Endothelial cell (in vitro differentiated cells): ENCODE measurements at regions not wholly inside any gene's neighbourhood (a gene's known extent, or its start where the extent isn't known, plus 50 kb on each side); places are given as distances from the start of the nearest gene placed in this dataset.
A peak's percentile ranks its signal among the peaks of the same experiment; 100 is the strongest.
"Not testable (repeated sequence)": the region's sequence is repeated elsewhere in the genome, so short reads cannot be mapped to it uniquely, and the experiment has no call there.

ENCODE experiments used
- DNase-seq: peaks from one replicate; pipeline ENCODE4 v3.0.0; 2021; ENCODE audit warnings: low spot score
- H3K27ac Mint-ChIP-seq: one replicate; pipeline ENCODE4 v1.8.0; 2021; ENCODE audit warnings: mixed read lengths, inconsistent platforms; ENCODE audit not compliant: unreplicated experiment
- H3K27me3 Mint-ChIP-seq: one replicate; pipeline ENCODE4 v1.8.0; 2021; ENCODE audit warnings: mild to moderate bottlenecking, moderate library complexity, mixed read lengths, inconsistent platforms; ENCODE audit not compliant: unreplicated experiment
- H3K36me3 Mint-ChIP-seq: one replicate; pipeline ENCODE4 v1.8.0; 2021; ENCODE audit warnings: mild to moderate bottlenecking, low read depth, mixed read lengths, inconsistent platforms; ENCODE audit not compliant: unreplicated experiment
- H3K4me1 Mint-ChIP-seq: one replicate; pipeline ENCODE4 v1.8.0; 2021; ENCODE audit warnings: mild to moderate bottlenecking, mixed read lengths, inconsistent platforms; ENCODE audit not compliant: unreplicated experiment
- H3K4me3 Mint-ChIP-seq: one replicate; pipeline ENCODE4 v1.8.0; 2021; ENCODE audit warnings: mild to moderate bottlenecking, mixed read lengths, inconsistent platforms; ENCODE audit not compliant: unreplicated experiment
- H3K9me3 Mint-ChIP-seq: one replicate; pipeline ENCODE4 v1.8.0; 2021; ENCODE audit warnings: mixed read lengths, inconsistent platforms; ENCODE audit not compliant: unreplicated experiment

DNA sequence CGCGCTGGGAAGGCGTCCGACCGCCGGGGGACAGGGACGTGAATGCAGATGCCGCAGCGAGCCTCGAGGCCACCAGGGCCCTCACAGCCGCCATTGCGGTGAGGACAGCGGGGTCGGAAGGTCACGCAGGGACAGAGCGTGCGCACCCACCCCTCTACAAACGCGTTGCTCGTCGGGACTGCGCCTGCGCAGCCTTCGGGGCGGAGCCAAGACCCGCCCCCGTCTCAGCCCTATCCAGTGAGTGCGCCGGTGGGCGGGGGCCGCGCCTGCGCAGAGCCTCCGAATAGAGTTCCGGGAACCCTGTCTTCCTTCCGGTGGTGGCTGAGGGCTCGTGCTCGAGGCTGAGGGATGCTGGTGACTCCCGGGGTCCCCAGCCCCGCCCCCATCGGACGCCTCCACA lies 5393.1 kb upstream of the TPTE start:
- H3K4me1 Mint-ChIP-seq, H3K27ac Mint-ChIP-seq: not testable (repeated sequence)
- DNase-seq, result peak; percentile 87

DNA sequence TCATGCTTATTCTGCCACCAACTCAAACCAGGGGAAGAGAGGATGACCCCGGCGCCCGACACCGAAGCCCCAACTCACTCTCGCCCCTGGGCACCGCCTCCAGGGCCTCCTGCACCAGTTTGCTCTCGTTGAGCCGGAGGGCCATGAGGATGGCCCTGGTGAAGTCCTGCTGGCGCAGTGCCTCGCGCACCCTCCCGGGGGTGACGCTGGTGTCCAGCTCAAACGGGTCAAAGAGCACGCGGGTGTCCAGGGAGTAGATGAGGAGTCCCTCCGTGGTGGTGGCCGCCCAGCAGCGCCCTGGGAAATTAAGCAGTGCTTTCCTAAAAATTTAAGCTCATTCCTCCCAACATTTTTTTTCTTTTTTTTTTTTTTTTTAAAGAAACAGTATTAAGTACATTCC lies 5387.6 kb upstream of the TPTE start:
- not testable (repeated sequence) for H3K27ac Mint-ChIP-seq, H3K9me3 Mint-ChIP-seq, DNase-seq, H3K4me3 Mint-ChIP-seq, H3K36me3 Mint-ChIP-seq, H3K4me1 Mint-ChIP-seq, H3K27me3 Mint-ChIP-seq

More for the DNA sequence above, 5393.1 kb upstream of the TPTE start:
- H3K36me3 Mint-ChIP-seq, H3K27me3 Mint-ChIP-seq, H3K9me3 Mint-ChIP-seq, H3K4me3 Mint-ChIP-seq: not testable (repeated sequence)

DNA sequence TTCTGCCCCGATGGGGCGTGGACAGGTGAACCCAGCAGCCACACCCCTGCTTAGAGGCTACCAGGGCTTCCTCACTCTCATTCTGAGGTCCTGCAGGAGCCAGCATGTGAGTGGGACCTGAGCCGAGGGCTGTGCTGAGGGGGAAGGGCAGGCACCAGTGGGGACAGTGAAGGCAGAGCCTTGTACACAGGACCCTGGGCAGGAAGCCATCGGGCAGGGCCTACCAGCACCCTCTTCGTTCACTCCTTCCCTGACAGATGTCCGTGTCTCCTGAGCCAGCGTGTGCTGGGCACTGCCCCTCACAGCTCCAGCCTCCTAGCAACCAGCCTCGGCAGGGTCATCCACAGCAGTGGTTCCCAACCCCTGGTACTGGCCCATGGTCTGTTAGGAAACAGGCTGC lies 5385.0 kb upstream of the TPTE start:
- H3K9me3 Mint-ChIP-seq, DNase-seq, H3K4me1 Mint-ChIP-seq, H3K27me3 Mint-ChIP-seq, H3K4me3 Mint-ChIP-seq, H3K36me3 Mint-ChIP-seq, H3K27ac Mint-ChIP-seq: not testable (repeated sequence)

DNA sequence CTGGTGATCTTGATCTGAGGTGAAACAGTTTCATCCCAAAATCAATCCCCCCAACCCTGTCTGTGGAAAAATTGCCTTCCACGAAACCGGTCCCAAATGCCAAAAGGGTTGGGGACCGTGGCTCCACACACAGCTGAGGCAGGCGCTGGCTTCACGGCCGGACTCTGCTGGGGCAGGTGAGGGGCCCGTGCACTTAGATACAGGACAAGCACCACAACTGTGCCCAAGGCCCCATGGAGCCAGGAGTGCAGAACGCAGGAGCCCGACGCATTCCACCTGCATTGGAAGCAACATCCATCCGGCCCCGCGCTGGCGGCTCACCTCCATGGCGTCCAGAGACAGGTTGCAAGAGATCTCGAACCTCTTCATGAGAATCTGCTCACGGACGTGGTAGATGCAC lies 5384.4 kb upstream of the TPTE start:
- H3K9me3 Mint-ChIP-seq, H3K36me3 Mint-ChIP-seq, H3K4me3 Mint-ChIP-seq, H3K27me3 Mint-ChIP-seq, H3K4me1 Mint-ChIP-seq, H3K27ac Mint-ChIP-seq, DNase-seq: not testable (repeated sequence)

DNA sequence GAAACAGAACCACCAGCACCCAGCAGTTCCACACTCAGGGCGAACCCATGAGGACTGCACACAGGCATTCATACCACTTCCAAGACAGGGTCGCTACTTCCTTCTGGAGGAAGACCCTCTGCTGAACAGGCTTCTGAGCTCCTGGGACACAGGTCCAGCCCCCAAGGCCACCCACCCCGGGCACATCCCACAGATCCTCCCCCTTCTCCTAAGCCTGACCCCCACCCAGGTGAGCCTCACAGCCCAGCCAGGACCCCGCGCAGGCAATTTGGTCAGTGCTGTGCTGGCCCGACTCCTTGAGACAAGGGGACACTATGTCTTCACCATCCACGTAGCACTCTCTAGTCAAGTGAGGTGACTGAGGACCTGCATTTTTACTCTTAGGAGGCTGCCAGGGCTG lies 5382.7 kb upstream of the TPTE start:
- not testable (repeated sequence) for H3K36me3 Mint-ChIP-seq, H3K9me3 Mint-ChIP-seq, H3K27ac Mint-ChIP-seq, H3K4me3 Mint-ChIP-seq, H3K27me3 Mint-ChIP-seq, DNase-seq, H3K4me1 Mint-ChIP-seq

DNA sequence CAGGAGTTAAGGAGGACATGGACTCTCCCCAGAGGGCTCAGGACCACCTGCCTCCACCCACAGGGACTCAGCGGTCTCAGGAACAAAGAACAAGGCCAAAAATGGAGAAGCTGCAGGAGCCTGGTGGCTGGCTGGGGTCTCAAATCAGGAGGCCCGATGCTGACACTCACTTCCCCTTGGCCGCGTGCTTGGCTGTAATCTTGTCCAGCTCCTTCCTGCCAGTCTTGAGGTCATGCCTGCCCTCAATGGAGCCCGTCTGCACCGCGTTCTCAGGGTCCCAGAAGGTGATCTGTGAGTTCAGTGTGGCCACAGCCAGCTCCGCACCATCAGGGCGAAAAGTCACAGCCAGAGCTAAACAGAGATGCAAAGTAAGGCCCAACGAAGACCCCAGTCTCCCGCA lies 5381.9 kb upstream of the TPTE start:
- H3K27ac Mint-ChIP-seq, H3K9me3 Mint-ChIP-seq, H3K27me3 Mint-ChIP-seq, H3K4me1 Mint-ChIP-seq, DNase-seq, H3K36me3 Mint-ChIP-seq, H3K4me3 Mint-ChIP-seq: not testable (repeated sequence)

DNA sequence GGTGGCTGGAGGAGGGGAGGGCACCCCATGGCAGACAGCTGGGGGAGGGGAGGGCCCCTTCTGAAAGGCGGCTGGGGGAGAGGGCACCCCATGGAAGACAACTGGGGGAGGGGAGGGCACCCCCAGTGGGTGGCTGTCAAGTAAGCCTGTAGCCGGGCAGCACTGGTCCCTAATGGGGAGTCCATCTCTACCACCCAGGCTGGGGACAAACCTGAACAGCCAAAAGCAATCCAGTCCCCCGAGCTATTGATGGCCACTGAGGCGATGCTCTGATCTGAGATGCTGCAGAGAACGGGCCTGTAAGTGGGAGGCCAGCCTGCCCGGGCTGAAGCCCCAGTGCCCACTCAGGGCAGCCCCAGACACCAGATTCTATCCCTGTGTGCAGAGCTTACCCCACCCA lies 5378.4 kb upstream of the TPTE start:
- H3K9me3 Mint-ChIP-seq, H3K27ac Mint-ChIP-seq, DNase-seq, H3K27me3 Mint-ChIP-seq, H3K36me3 Mint-ChIP-seq, H3K4me1 Mint-ChIP-seq, H3K4me3 Mint-ChIP-seq: not testable (repeated sequence)

DNA sequence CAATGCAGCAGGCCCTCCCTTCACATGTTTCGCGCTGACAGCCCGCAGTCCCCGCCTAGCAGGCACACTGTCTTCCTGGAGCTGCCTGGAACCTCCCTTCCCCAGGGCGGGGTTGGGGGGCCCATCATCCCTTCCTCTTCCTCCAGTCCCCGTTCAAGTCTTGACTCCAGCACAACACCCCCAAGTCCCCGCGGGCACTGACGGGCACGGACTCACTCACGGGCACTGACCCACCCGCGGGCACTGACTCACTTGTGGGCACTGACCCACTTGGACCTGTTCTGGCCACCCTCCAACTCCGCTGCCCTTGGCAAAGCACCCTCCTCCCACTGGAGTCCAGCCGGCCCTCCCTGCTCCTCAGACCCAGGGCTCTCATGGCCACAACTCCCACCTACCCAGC lies 5376.7 kb upstream of the TPTE start:
- not testable (repeated sequence) for H3K4me1 Mint-ChIP-seq, H3K4me3 Mint-ChIP-seq, H3K36me3 Mint-ChIP-seq, H3K27me3 Mint-ChIP-seq, H3K9me3 Mint-ChIP-seq, DNase-seq, H3K27ac Mint-ChIP-seq

DNA sequence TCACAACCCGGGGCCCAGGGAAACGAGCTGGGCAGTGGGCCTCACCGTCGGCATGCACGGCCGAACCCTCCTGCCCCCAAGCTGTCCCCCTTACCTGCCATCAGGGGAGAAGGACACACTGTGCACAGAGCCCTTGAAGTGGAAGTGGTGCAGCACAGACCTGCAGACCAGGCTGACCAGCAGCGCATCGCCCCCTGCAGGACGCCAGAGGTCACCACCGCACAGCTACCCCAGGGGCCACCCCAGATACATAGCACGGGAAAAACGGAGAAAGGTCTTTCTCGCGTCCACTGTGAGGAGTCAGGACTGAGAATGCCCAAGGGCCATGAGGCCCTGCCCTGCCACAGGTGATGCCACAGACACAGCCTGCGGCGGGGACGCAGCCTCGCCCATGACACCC lies 5373.7 kb upstream of the TPTE start:
- not testable (repeated sequence) for H3K9me3 Mint-ChIP-seq, H3K4me1 Mint-ChIP-seq, H3K4me3 Mint-ChIP-seq, H3K36me3 Mint-ChIP-seq, H3K27me3 Mint-ChIP-seq, H3K27ac Mint-ChIP-seq
- DNase-seq, result peak; percentile 15

DNA sequence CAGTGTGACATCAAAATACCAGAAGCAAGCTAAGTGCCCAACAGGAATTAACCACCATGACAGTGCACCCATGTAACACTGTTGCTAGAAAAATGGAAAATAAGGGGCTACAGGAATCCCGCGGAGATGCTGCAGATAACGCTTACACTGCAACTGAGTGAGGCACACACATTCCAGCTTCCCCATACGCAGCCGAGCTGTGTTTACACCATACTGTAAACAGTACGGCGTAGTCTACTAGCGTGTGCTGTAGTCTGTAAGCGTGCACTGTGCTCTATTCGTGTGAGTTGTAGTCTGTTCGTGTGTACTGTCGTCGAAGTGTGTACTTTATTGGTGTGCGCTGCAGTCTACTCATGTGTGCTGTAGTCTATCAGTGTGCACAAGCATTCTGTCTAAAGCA lies 5372.2 kb upstream of the TPTE start:
- H3K9me3 Mint-ChIP-seq, H3K4me1 Mint-ChIP-seq, DNase-seq, H3K4me3 Mint-ChIP-seq, H3K27ac Mint-ChIP-seq, H3K36me3 Mint-ChIP-seq, H3K27me3 Mint-ChIP-seq: not testable (repeated sequence)

DNA sequence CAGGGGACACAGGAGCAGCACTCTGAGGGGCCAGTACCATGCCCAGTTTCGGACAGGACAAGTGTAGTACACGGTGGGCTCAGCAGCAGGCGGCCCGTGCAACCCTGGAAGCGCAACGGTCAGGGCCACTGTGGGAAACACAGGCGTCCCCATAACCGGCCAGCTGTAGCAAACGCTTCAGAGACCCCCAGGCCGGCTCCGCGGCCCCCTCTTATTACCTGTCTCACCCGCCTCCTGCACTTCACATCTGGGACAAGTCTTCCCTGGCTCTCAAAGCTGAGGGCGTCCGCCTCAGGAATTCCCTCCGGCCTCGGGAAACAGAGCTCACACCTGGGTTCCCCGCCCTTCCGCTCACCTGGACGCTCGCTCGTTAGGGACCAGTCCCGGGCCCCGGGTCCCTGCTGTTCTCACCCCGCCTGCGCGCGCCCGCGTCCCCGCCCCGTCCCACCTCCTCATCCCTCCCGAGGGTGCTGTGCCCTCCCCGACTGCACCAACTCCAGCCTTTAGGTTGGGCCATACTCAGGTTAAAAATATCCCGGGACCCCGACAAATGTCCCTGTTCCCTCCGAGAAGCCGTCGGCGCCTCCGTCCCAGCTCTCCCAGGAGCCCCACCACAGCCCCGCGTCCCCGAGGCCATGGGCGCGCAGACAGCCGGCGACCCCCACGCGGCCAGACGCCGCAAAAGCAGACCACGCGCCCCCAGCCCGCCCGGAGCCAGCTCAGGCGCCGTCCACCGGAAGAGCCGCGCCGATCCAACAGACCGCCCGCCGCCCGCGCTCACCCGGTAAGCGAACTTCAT lies 5367.3 kb upstream of the TPTE start:
- DNase-seq, H3K27me3 Mint-ChIP-seq, H3K4me1 Mint-ChIP-seq, H3K4me3 Mint-ChIP-seq, H3K9me3 Mint-ChIP-seq, H3K36me3 Mint-ChIP-seq, H3K27ac Mint-ChIP-seq: not testable (repeated sequence)

DNA sequence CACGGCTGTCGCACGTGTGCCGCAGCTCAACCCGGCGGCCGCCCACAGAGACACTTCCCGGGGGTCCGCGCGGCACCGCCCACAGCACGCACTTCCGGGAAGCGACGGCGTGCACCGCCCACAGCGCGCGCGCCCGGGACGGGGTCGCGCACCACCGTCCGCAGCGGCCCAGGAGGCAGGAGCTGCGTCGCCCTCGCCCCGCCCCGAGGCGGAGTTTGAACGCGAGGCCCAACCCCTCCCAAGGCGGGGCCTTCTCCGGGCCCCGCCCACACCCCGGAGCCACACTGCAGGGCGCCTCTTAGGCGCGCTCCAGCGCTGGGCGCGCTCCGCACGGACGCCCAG lies 5366.8 kb upstream of the TPTE start:
- not testable (repeated sequence) for H3K36me3 Mint-ChIP-seq, H3K4me1 Mint-ChIP-seq, H3K4me3 Mint-ChIP-seq, H3K27me3 Mint-ChIP-seq, H3K9me3 Mint-ChIP-seq, H3K27ac Mint-ChIP-seq
- DNase-seq, result peak; percentile 84
